BE2C (cell line): ENCODE measurements at regions not wholly inside any gene's neighbourhood (a gene's known extent, or its start where the extent isn't known, plus 50 kb on each side); places are given as distances from the start of the nearest gene placed in this dataset.

Experiments
- DNase-seq: peaks from one replicate; pipeline ENCODE4 v3.0.0-alpha.2; 2020
- H3K27me3 ChIP-seq: fragments of 250-450 bp; sonication (Bioruptor Pico); 2 replicates; pipeline ENCODE4 v1.5.1; 2020; ENCODE audit warnings: mild to moderate bottlenecking
- H3K36me3 ChIP-seq: fragments of 250-450 bp; sonication (Bioruptor Pico); 2 replicates; pipeline ENCODE4 v1.5.1; 2020; ENCODE audit warnings: mild to moderate bottlenecking
- H3K4me1 ChIP-seq: fragments of 250-450 bp; sonication (Bioruptor Pico); 2 replicates; pipeline ENCODE4 v1.5.1; 2020
- H3K4me3 ChIP-seq: 2 replicates; pipeline ENCODE4 v1.5.1; 2011; ENCODE audit warnings: low read depth, low read length
- H3K9me3 ChIP-seq: fragments of 250-450 bp; sonication (Bioruptor Pico); 2 replicates; pipeline ENCODE4 v1.5.1; 2020
- CTCF ChIP-seq: IDR thresholded peaks from 2 replicates; pipeline ENCODE4 v1.5.1; 2012; ENCODE audit warnings: mild to moderate bottlenecking, low read depth, low read length

- DNase-seq, result no peak
Observed at GRCh38 chr14:89085737-89086382, 261.4 kb downstream of the TTC8 start.

GRCh38 chr14:89088530-89088929 is 264.1 kb downstream of the TTC8 start:
- Histone ChIP-seq H3K36me3 (no peaks in the 10 kb centered on the region), H3K9me3 (no peaks in the 10 kb centered on the region), H3K4me1 (no peaks in the 10 kb centered on the region), H3K27me3 (no peaks in the 10 kb centered on the region), H3K4me3 (no peak overlapping the region)
- no peak for DNase-seq
- TF ChIP-seq CTCF, result no peak

More at GRCh38 chr14:89085737-89086382, 261.4 kb downstream of the TTC8 start:
- Histone ChIP-seq H3K4me3 (no peak overlapping the region), H3K4me1 (no peaks in the 10 kb centered on the region), H3K9me3 (0 out of 2 replicates have a peak, but pooled peaks cover 2% of the 10 kb centered on the region), H3K36me3 (no peaks in the 10 kb centered on the region), H3K27me3 (no peaks in the 10 kb centered on the region)
- TF ChIP-seq CTCF, result no peak

GRCh38 chr14:89089330-89089729 is 264.9 kb downstream of the TTC8 start:
- H3K9me3 ChIP-seq, result no peaks in the 10 kb centered on the region
- TF ChIP-seq CTCF, result no peak
- no peak for DNase-seq
- no peak overlapping the region for H3K4me3 ChIP-seq
- H3K36me3 ChIP-seq, result no peaks in the 10 kb centered on the region
- H3K27me3 ChIP-seq, result no peaks in the 10 kb centered on the region
- no peaks in the 10 kb centered on the region for H3K4me1 ChIP-seq

GRCh38 chr14:89091781-89092180 is 267.3 kb downstream of the TTC8 start:
- Histone ChIP-seq H3K4me3 (no peak overlapping the region), H3K4me1 (no peaks in the 10 kb centered on the region), H3K9me3 (no peaks in the 10 kb centered on the region), H3K27me3 (no peaks in the 10 kb centered on the region), H3K36me3 (no peaks in the 10 kb centered on the region)
- no peak for DNase-seq
- no peak for TF ChIP-seq CTCF

- no peak overlapping the region for H3K4me3 ChIP-seq
- H3K4me1 ChIP-seq, result no peaks in the 10 kb centered on the region
- DNase-seq, result no peak
- no peaks in the 10 kb centered on the region for H3K36me3 ChIP-seq
- TF ChIP-seq CTCF, result no peak
- H3K9me3 ChIP-seq, result no peaks in the 10 kb centered on the region
- H3K27me3 ChIP-seq, result no peaks in the 10 kb centered on the region
Observed at GRCh38 chr14:89093083-89093730, 268.8 kb downstream of the TTC8 start.

GRCh38 chr14:89095036-89095435 is 270.6 kb downstream of the TTC8 start:
- DNase-seq, result no peak

More at GRCh38 chr14:89095036-89095435, 270.6 kb downstream of the TTC8 start:
- H3K9me3 ChIP-seq, result no peaks in the 10 kb centered on the region
- H3K4me1 ChIP-seq, result no peaks in the 10 kb centered on the region
- H3K36me3 ChIP-seq, result no peaks in the 10 kb centered on the region
- TF ChIP-seq CTCF, result no peak
- H3K27me3 ChIP-seq, result no peaks in the 10 kb centered on the region
- no peak overlapping the region for H3K4me3 ChIP-seq
